CD14-positive monocyte (primary cell): ENCODE measurements at regions not wholly inside any gene's neighbourhood (a gene's known extent, or its start where the extent isn't known, plus 50 kb on each side); places are given as distances from the start of the nearest gene placed in this dataset.

ENCODE experiments used
- DNase-seq, 3 donors: peaks; one replicate each; pipeline ENCODE4 v3.0.0-alpha.2; 2011 to 2022
- H2AFZ ChIP-seq: 2 replicates; pipeline ENCODE4 v1.6.0; 2012; ENCODE audit warnings: mild to moderate bottlenecking, low read depth, low read length, inconsistent platforms; ENCODE audit not compliant: insufficient read depth, poor library complexity, severe bottlenecking
- H3K27ac ChIP-seq, 2 donors: 1 replicate in 1 of 2; 2 replicates in 1 of 2; pipeline ENCODE4 v1.5.1; 2012 to 2013; ENCODE audit warnings: low read length in 2 of 2, control low read depth in 1 of 2, inconsistent platforms in 1 of 2, low read depth in 1 of 2, mild to moderate bottlenecking in 1 of 2
- H3K27me3 ChIP-seq, 2 donors: one replicate each; pipeline versions ENCODE4 v1.6.0 to v1.6.1; 2011 to 2013; ENCODE audit warnings: low read length in 2 of 2; ENCODE audit not compliant: control insufficient read depth in 2 of 2, insufficient read depth in 2 of 2
- H3K36me3 ChIP-seq, 2 donors: replicated peaks in 1 of 2; 1 replicate in 1 of 2; 2 replicates in 1 of 2; pipeline versions ENCODE4 v1.5.1 to v1.6.1; 2012 to 2013; ENCODE audit warnings: low read length in 2 of 2, control low read depth in 1 of 2, inconsistent platforms in 1 of 2, mild to moderate bottlenecking in 1 of 2; ENCODE audit not compliant: insufficient read depth in 2 of 2, control insufficient read depth in 1 of 2
- H3K4me1 ChIP-seq, 2 donors: 1 replicate in 1 of 2; 2 replicates in 1 of 2; pipeline versions ENCODE4 v1.5.1 to v1.6.1; 2012 to 2013; ENCODE audit warnings: low read length in 2 of 2, control low read depth in 1 of 2, inconsistent platforms in 1 of 2, mild to moderate bottlenecking in 1 of 2, moderate library complexity in 1 of 2; ENCODE audit not compliant: insufficient read depth in 2 of 2, control insufficient read depth in 1 of 2
- H3K4me2 ChIP-seq: replicated peaks from 2 replicates; pipeline ENCODE3; 2012; ENCODE audit warnings: low read length, moderate library complexity, mild to moderate bottlenecking; ENCODE audit not compliant: poor library complexity, severe bottlenecking; ENCODE audit errors: extremely low read depth
- H3K4me3 ChIP-seq, 3 experiments: fragments of 200-600 bp in 1 of 3; sonication (generic) in 1 of 3; replicated peaks in 1 of 3; 1 replicate in 2 of 3; 2 replicates in 1 of 3; pipeline ENCODE4 v1.5.1; 2011 to 2013; ENCODE audit warnings: low read length in 3 of 3, mild to moderate bottlenecking in 3 of 3, control low read depth in 2 of 3, low read depth in 2 of 3, inconsistent platforms in 1 of 3, moderate library complexity in 1 of 3
- H3K79me2 ChIP-seq: 2 replicates; pipeline ENCODE4 v1.6.0; 2012; ENCODE audit warnings: mild to moderate bottlenecking, control low read depth, inconsistent platforms, low read length, moderate library complexity; ENCODE audit not compliant: insufficient read depth
- H3K9ac ChIP-seq: 2 replicates; pipeline ENCODE4 v1.6.0; 2017; ENCODE audit warnings: low read length, mild to moderate bottlenecking; ENCODE audit not compliant: insufficient read depth, poor library complexity, severe bottlenecking
- H3K9me3 ChIP-seq, 2 donors: replicated peaks in 1 of 2; 1 replicate in 1 of 2; 2 replicates in 1 of 2; pipeline versions ENCODE4 v1.5.1 to v1.6.1; 2012 to 2013; ENCODE audit warnings: low read length in 2 of 2, control low read depth in 1 of 2; ENCODE audit not compliant: control insufficient read depth in 1 of 2, insufficient read depth in 1 of 2
- H4K20me1 ChIP-seq: 2 replicates; pipeline ENCODE4 v1.6.0; 2012; ENCODE audit warnings: mild to moderate bottlenecking, low read length, control low read depth, moderate library complexity; ENCODE audit not compliant: insufficient read depth
- H3K27ac Mint-ChIP-seq, 7 donors: one replicate each; pipeline ENCODE4 v1.8.0; 2020; ENCODE audit warnings: mild to moderate bottlenecking in 7 of 7, mixed read lengths in 7 of 7, moderate library complexity in 6 of 7, inconsistent platforms in 2 of 7
- H3K27me3 Mint-ChIP-seq, 3 donors: one replicate each; pipeline ENCODE4 v1.8.0; 2021 to 2022; ENCODE audit warnings: low read depth in 3 of 3, mild to moderate bottlenecking in 3 of 3, mixed read lengths in 3 of 3, moderate library complexity in 3 of 3, inconsistent platforms in 1 of 3
- H3K36me3 Mint-ChIP-seq, 2 donors: one replicate each; pipeline ENCODE4 v1.8.0; 2020; ENCODE audit warnings: mixed read lengths in 2 of 2, inconsistent platforms in 1 of 2, mild to moderate bottlenecking in 1 of 2
- H3K4me1 Mint-ChIP-seq: one replicate; pipeline ENCODE4 v1.8.0; 2020; ENCODE audit warnings: mild to moderate bottlenecking, mixed read lengths
- H3K4me3 Mint-ChIP-seq, 2 donors: one replicate each; pipeline ENCODE4 v1.8.0; 2020; ENCODE audit warnings: mild to moderate bottlenecking in 2 of 2, mixed read lengths in 2 of 2, moderate library complexity in 1 of 2
- H3K9me3 Mint-ChIP-seq, 7 donors: one replicate each; pipeline ENCODE4 v1.8.0; 2020 to 2022; ENCODE audit warnings: mixed read lengths in 7 of 7, mild to moderate bottlenecking in 6 of 7, moderate library complexity in 6 of 7, inconsistent platforms in 2 of 7
- CTCF ChIP-seq: fragments of 200-600 bp; IDR thresholded peaks from one replicate; pipeline ENCODE4 v1.8.0; 2022; ENCODE audit warnings: antibody characterized with exemption, mild to moderate bottlenecking
- WGBS: methylation state at CpG from one replicate; pipeline ENCODE4 v1.1.5; 2013; ENCODE audit warnings: missing lambda C conversion rate; ENCODE audit not compliant: insufficient coverage; 5-methylcytosine and 5-hydroxymethylcytosine counted together
- intact Hi-C, 2 donors: fragments of 100-400 bp; cut with micrococcal nuclease; formaldehyde crosslinking; loops; one replicate each; pipeline versions ENCODE4 v1.15.0 to v1.15.1; 2023

- H3K36me3 ChIP-seq = no peaks in the 10 kb centered on the region
- Mint-ChIP-seq H3K27ac (no peak overlapping the region), H3K27me3 (peaks cover 0 to 3% (median 0%) of the 10 kb centered on the region in 3 donors), H3K9me3 (peaks cover 0 to 9% (median 4%) of the 10 kb centered on the region in 7 donors), H3K4me1 (no peaks in the 10 kb centered on the region), H3K36me3 (no peaks in the 10 kb centered on the region), H3K4me3 (no peak overlapping the region)
- no peaks in the 10 kb centered on the region for H3K4me1 ChIP-seq
- no peak overlapping the region for H3K9ac ChIP-seq
- H3K79me2 ChIP-seq = no peaks in the 10 kb centered on the region
- H4K20me1 ChIP-seq = no peaks in the 10 kb centered on the region
- no peak overlapping the region for H3K4me3 ChIP-seq
- peaks cover 0 to 5% of the 10 kb centered on the region in 2 donors for H3K9me3 ChIP-seq
- 86% methylated on average over 1 of the region's 2 CpGs for WGBS
- DNase-seq = no peak
- no peak overlapping the region for H3K4me2 ChIP-seq
- intact Hi-C loops = no loop called here
- no peak overlapping the region for H2AFZ ChIP-seq
- no peak overlapping the region for H3K27ac ChIP-seq
- TF ChIP-seq CTCF = no peak
- H3K27me3 ChIP-seq = no peaks in the 10 kb centered on the region
Observed at GRCh38 chr5:5770825-5771224, 348.3 kb downstream of the ICE1 start.

- Histone ChIP-seq H3K4me3 (no peak overlapping the region), H2AFZ (no peak overlapping the region), H4K20me1 (no peaks in the 10 kb centered on the region), H3K27ac (no peak overlapping the region), H3K27me3 (no peaks in the 10 kb centered on the region), H3K9me3 (peaks cover 0 to 3% of the 10 kb centered on the region in 2 donors), H3K4me1 (no peaks in the 10 kb centered on the region), H3K4me2 (no peak overlapping the region), H3K79me2 (no peaks in the 10 kb centered on the region), H3K9ac (no peak overlapping the region), H3K36me3 (no peaks in the 10 kb centered on the region)
- intact Hi-C loops = no loop called here
- Mint-ChIP-seq H3K27me3 (peaks cover 0 to 3% (median 0%) of the 10 kb centered on the region in 3 donors), H3K4me3 (no peak overlapping the region), H3K27ac (no peak overlapping the region), H3K9me3 (peaks cover 0 to 9% (median 3%) of the 10 kb centered on the region in 7 donors), H3K4me1 (no peaks in the 10 kb centered on the region), H3K36me3 (no peaks in the 10 kb centered on the region)
- no peak for TF ChIP-seq CTCF
- no peak for DNase-seq
- 100% methylated on average over 5 of the region's 5 CpGs for WGBS
Observed at GRCh38 chr5:5767286-5767928, 344.9 kb downstream of the ICE1 start.
